HEK293 (cell line): ENCODE measurements at regions not wholly inside any gene's neighbourhood (a gene's known extent, or its start where the extent isn't known, plus 50 kb on each side); places are given as distances from the start of the nearest gene placed in this dataset.

Experiments
- CTCF ChIA-PET: fragments of 350-600 bp; formaldehyde crosslinking; extraction: SDS; loops from one replicate; lab custom pipeline; 2021; ENCODE audit warnings: antibody characterized with exemption; lab: Yijun Ruan, JAX
- POLR2A ChIA-PET: fragments of 300-600 bp; formaldehyde crosslinking; extraction: SDS; loops from one replicate; lab custom pipeline; 2020; ENCODE audit warnings: antibody characterized with exemption, inconsistent platforms; lab: Yijun Ruan, JAX
- H3K27ac ChIP-seq: fragments of 200-500 bp; sonication (Bioruptor generic); 2 replicates; pipeline ENCODE4 v1.5.1; 2014; ENCODE audit warnings: low read depth, low read length, control low read depth, inconsistent platforms; ENCODE audit errors: extremely low read depth
- H3K36me3 ChIP-seq, 2 experiments: fragments of 200-500 bp in 1 of 2; sonication (Bioruptor generic) in 1 of 2; 1 replicate in 1 of 2; 2 replicates in 1 of 2; pipeline ENCODE4 v1.5.1; 2014 to 2017; ENCODE audit warnings: inconsistent platforms in 2 of 2, low read length in 2 of 2; ENCODE audit not compliant: control insufficient read depth in 2 of 2, insufficient read depth in 1 of 2
- H3K4me1 ChIP-seq: fragments of 200-500 bp; sonication (Bioruptor generic); 2 replicates; pipeline ENCODE4 v1.5.1; 2014; ENCODE audit warnings: mild to moderate bottlenecking, low read length, inconsistent platforms; ENCODE audit not compliant: control insufficient read depth, insufficient read depth
- H3K4me3 ChIP-seq: 2 replicates; pipeline ENCODE4 v1.5.1; 2011; ENCODE audit warnings: low read depth, mild to moderate bottlenecking, control low read depth, low read length, moderate library complexity
- H3K9me3 ChIP-seq: fragments of 200-500 bp; sonication (Bioruptor generic); 2 replicates; pipeline ENCODE4 v1.5.1; 2014; ENCODE audit warnings: low read depth, low read length, inconsistent platforms; ENCODE audit not compliant: control insufficient read depth, insufficient read depth
- PRDM1 ChIP-seq: fragments of 450-650 bp; formaldehyde crosslinking; IDR thresholded peaks from 2 replicates; pipeline ENCODE4; 2016; ENCODE audit warnings: missing biosample characterization, missing genetic modification characterization
- SCRT2 ChIP-seq: fragments of 450-650 bp; formaldehyde crosslinking; IDR thresholded peaks from 2 replicates; pipeline ENCODE4 v1.5.1; 2016; ENCODE audit warnings: missing biosample characterization, missing genetic modification characterization
- YY2 ChIP-seq: fragments of 450-650 bp; formaldehyde crosslinking; IDR thresholded peaks from 2 replicates; pipeline ENCODE4 v1.5.1; 2016; ENCODE audit warnings: missing biosample characterization, missing genetic modification characterization
- ZEB2 ChIP-seq: fragments of 450-650 bp; formaldehyde crosslinking; IDR thresholded peaks from 2 replicates; pipeline ENCODE4 v1.5.1; 2016; ENCODE audit warnings: missing biosample characterization, missing genetic modification characterization
- ZFP41 ChIP-seq: fragments of 450-650 bp; formaldehyde crosslinking; IDR thresholded peaks from 2 replicates; pipeline ENCODE4 v1.5.1; 2016; ENCODE audit warnings: missing biosample characterization, missing genetic modification characterization, borderline replicate concordance
- ZIC2 ChIP-seq: fragments of 450-650 bp; formaldehyde crosslinking; IDR thresholded peaks from 2 replicates; pipeline ENCODE4 v1.5.1; 2016; ENCODE audit warnings: missing biosample characterization, missing genetic modification characterization
- ZNF132 ChIP-seq: fragments of 450-650 bp; formaldehyde crosslinking; IDR thresholded peaks from 2 replicates; pipeline ENCODE4 v1.5.1; 2017; ENCODE audit warnings: missing biosample characterization, missing genetic modification characterization, borderline replicate concordance
- ZNF155 ChIP-seq: fragments of 450-650 bp; formaldehyde crosslinking; IDR thresholded peaks from 2 replicates; pipeline ENCODE4 v1.5.1; 2016; ENCODE audit warnings: missing biosample characterization, missing genetic modification characterization
- ZNF24 ChIP-seq: fragments of 450-650 bp; formaldehyde crosslinking; IDR thresholded peaks from 2 replicates; pipeline ENCODE4 v1.5.1; 2016; ENCODE audit warnings: missing biosample characterization, missing genetic modification characterization
- ZNF302 ChIP-seq: fragments of 450-650 bp; formaldehyde crosslinking; IDR thresholded peaks from 2 replicates; pipeline ENCODE4 v1.5.1; 2016; ENCODE audit warnings: missing biosample characterization, missing genetic modification characterization, low read depth
- ZNF324 ChIP-seq: fragments of 450-650 bp; formaldehyde crosslinking; IDR thresholded peaks from 2 replicates; pipeline ENCODE4 v1.5.1; 2016; ENCODE audit warnings: missing biosample characterization, missing genetic modification characterization
- ZNF529 ChIP-seq: fragments of 450-650 bp; formaldehyde crosslinking; IDR thresholded peaks from 2 replicates; pipeline ENCODE4 v1.5.1; 2017; ENCODE audit warnings: missing genetic modification characterization, missing biosample characterization; ENCODE audit not compliant: insufficient replicate concordance
- ZNF548 ChIP-seq: fragments of 450-650 bp; formaldehyde crosslinking; IDR thresholded peaks from 2 replicates; pipeline ENCODE4 v1.5.1; 2016; ENCODE audit warnings: missing biosample characterization, missing genetic modification characterization
- ZNF843 ChIP-seq: fragments of 450-650 bp; formaldehyde crosslinking; IDR thresholded peaks from 2 replicates; pipeline ENCODE4 v1.5.1; 2016; ENCODE audit warnings: missing biosample characterization, missing genetic modification characterization
- ZSCAN16 ChIP-seq: fragments of 450-650 bp; formaldehyde crosslinking; IDR thresholded peaks from 2 replicates; pipeline ENCODE4 v1.5.1; 2016; ENCODE audit warnings: missing biosample characterization, missing genetic modification characterization
- TF ChIP-seq, protein P1 (sequence below): fragments of 450-650 bp; formaldehyde crosslinking; IDR thresholded peaks from 2 replicates; pipeline ENCODE4 v1.5.1; 2017; ENCODE audit warnings: missing biosample characterization, missing genetic modification characterization
- TF ChIP-seq, protein P2 (sequence below): fragments of 450-650 bp; formaldehyde crosslinking; IDR thresholded peaks from 2 replicates; pipeline ENCODE4 v1.5.1; 2017; ENCODE audit warnings: missing biosample characterization, missing genetic modification characterization
- TF ChIP-seq, protein P3 (sequence below): fragments of 450-650 bp; formaldehyde crosslinking; conservative IDR thresholded peaks from 2 replicates; pipeline ENCODE4 v1.5.1; 2016; ENCODE audit warnings: low read depth, missing biosample characterization, missing genetic modification characterization
- TF ChIP-seq, protein P4 (sequence below): fragments of 450-650 bp; formaldehyde crosslinking; IDR thresholded peaks from 2 replicates; pipeline ENCODE4 v1.5.1; 2016; ENCODE audit warnings: missing biosample characterization, missing genetic modification characterization

DNA sequence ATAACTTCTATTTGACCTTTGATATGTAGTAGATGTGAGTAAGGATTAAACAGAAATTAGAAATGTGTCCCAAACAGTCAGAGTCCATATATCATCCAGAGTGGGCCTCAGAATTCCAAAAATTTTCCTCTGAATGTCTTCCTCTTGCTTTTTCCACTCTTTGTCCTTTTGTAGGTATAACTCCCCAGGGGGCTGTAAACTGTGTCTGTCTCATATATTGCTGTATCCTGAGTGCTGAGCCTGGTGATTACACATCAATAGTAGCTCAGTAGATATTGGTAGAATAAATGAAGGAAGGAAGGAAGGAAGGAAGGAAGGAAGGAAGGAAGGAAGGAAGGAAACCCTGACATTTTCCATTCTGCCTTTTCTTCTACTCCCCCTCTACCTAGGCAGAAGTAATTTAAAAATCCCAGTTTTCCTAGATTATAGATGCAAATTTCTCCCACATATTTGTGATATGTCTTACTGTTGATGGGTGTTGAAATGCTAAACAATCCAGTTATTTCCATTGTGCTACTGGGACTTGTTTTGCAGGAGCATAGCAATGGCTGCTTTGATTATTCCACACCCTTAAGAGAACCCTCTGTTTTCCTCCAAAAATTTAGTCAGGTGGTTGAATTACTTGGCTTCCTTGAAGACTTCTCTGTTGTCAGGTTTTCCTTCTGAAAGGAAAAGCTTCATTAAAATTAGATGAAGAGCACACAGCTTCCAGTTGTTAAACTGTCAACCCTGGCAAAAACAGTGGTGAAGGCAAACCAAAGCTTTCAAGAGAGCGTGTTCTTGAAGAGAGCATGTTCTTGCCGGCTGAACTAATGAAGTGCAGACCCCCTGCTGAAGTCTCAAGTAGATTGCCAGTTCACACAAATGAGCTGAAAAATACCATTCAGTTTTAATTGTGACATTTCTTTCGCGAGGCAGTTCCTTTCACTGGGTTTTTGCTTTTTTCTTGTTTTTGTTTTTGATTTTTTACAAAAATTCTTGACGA, 147.8 kb downstream of the KCNE4 start (continued):
- no peak for TF ChIP-seq ZNF529 (tag by site-specific recombination)
- no peak for TF ChIP-seq ZNF155 (tag by site-specific recombination)
- no peak for TF ChIP-seq ZNF548 (tag by site-specific recombination)
- TF ChIP-seq ZIC2 (tag by site-specific recombination), result no peak
- no peak for TF ChIP-seq ZNF843 (tag by site-specific recombination)
- no peak for TF ChIP-seq ZNF324 (tag by site-specific recombination)
- TF ChIP-seq, protein P1, sequence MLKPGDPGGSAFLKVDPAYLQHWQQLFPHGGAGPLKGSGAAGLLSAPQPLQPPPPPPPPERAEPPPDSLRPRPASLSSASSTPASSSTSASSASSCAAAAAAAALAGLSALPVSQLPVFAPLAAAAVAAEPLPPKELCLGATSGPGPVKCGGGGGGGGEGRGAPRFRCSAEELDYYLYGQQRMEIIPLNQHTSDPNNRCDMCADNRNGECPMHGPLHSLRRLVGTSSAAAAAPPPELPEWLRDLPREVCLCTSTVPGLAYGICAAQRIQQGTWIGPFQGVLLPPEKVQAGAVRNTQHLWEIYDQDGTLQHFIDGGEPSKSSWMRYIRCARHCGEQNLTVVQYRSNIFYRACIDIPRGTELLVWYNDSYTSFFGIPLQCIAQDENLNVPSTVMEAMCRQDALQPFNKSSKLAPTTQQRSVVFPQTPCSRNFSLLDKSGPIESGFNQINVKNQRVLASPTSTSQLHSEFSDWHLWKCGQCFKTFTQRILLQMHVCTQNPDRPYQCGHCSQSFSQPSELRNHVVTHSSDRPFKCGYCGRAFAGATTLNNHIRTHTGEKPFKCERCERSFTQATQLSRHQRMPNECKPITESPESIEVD, result no peak

- no peaks in the 10 kb centered on the region for H3K4me1 ChIP-seq
- H3K4me3 ChIP-seq, result no peak overlapping the region
- H3K9me3 ChIP-seq, result no peaks in the 10 kb centered on the region
- TF ChIP-seq SCRT2 (tag by site-specific recombination) (no peak), ZNF302 (tag by site-specific recombination) (no peak), ZFP41 (tag by site-specific recombination) (no peak), ZNF24 (tag by site-specific recombination) (no peak), ZEB2 (no peak), YY2 (no peak), ZNF132 (tag by site-specific recombination) (no peak), ZSCAN16 (tag by site-specific recombination) (no peak), PRDM1 (tag by site-specific recombination) (no peak)
- TF ChIP-seq, protein P2, sequence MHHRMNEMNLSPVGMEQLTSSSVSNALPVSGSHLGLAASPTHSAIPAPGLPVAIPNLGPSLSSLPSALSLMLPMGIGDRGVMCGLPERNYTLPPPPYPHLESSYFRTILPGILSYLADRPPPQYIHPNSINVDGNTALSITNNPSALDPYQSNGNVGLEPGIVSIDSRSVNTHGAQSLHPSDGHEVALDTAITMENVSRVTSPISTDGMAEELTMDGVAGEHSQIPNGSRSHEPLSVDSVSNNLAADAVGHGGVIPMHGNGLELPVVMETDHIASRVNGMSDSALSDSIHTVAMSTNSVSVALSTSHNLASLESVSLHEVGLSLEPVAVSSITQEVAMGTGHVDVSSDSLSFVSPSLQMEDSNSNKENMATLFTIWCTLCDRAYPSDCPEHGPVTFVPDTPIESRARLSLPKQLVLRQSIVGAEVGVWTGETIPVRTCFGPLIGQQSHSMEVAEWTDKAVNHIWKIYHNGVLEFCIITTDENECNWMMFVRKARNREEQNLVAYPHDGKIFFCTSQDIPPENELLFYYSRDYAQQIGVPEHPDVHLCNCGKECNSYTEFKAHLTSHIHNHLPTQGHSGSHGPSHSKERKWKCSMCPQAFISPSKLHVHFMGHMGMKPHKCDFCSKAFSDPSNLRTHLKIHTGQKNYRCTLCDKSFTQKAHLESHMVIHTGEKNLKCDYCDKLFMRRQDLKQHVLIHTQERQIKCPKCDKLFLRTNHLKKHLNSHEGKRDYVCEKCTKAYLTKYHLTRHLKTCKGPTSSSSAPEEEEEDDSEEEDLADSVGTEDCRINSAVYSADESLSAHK (tag by site-specific recombination), result no peak
- TF ChIP-seq, protein P3, sequence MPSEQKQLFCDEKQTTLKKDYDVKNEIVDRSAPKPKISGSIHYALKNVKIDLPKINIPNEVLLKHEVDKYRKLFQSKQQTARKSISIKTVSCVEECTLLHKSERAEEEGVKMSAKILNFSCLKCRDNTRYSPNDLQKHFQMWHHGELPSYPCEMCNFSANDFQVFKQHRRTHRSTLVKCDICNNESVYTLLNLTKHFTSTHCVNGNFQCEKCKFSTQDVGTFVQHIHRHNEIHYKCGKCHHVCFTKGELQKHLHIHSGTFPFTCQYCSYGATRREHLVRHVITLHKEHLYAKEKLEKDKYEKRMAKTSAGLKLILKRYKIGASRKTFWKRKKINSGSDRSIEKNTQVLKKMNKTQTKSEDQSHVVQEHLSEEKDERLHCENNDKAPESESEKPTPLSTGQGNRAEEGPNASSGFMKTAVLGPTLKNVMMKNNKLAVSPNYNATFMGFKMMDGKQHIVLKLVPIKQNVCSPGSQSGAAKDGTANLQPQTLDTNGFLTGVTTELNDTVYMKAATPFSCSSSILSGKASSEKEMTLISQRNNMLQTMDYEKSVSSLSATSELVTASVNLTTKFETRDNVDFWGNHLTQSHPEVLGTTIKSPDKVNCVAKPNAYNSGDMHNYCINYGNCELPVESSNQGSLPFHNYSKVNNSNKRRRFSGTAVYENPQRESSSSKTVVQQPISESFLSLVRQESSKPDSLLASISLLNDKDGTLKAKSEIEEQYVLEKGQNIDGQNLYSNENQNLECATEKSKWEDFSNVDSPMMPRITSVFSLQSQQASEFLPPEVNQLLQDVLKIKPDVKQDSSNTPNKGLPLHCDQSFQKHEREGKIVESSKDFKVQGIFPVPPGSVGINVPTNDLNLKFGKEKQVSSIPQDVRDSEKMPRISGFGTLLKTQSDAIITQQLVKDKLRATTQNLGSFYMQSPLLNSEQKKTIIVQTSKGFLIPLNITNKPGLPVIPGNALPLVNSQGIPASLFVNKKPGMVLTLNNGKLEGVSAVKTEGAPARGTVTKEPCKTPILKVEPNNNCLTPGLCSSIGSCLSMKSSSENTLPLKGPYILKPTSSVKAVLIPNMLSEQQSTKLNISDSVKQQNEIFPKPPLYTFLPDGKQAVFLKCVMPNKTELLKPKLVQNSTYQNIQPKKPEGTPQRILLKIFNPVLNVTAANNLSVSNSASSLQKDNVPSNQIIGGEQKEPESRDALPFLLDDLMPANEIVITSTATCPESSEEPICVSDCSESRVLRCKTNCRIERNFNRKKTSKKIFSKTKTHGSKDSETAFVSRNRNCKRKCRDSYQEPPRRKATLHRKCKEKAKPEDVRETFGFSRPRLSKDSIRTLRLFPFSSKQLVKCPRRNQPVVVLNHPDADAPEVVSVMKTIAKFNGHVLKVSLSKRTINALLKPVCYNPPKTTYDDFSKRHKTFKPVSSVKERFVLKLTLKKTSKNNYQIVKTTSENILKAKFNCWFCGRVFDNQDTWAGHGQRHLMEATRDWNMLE, result no peak
- TF ChIP-seq, protein P4, sequence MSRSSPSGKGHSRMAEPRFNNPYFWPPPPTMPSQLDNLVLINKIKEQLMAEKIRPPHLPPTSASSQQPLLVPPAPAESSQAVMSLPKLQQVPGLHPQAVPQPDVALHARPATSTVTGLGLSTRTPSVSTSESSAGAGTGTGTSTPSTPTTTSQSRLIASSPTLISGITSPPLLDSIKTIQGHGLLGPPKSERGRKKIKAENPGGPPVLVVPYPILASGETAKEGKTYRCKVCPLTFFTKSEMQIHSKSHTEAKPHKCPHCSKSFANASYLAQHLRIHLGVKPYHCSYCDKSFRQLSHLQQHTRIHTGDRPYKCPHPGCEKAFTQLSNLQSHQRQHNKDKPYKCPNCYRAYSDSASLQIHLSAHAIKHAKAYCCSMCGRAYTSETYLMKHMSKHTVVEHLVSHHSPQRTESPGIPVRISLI (tag by site-specific recombination), result no peak
- POLR2A ChIA-PET, result no interaction called here
- no peaks in the 10 kb centered on the region for H3K36me3 ChIP-seq
- H3K27ac ChIP-seq, result no peak overlapping the region
- CTCF ChIA-PET, result interaction anchor here (0.6 to 1.5 kb wide), 2 partner anchors 26 to 222 kb away, joined by 3 read pairs; no protein-coding TSS in a partner anchor
Measured at GRCh38 chr2:223203971-223204929, 152.3 kb downstream of the KCNE4 start.
